CD4-positive, alpha-beta T cell (primary cell): ENCODE measurements at regions not wholly inside any gene's neighbourhood (a gene's known extent, or its start where the extent isn't known, plus 50 kb on each side); places are given as distances from the start of the nearest gene placed in this dataset.

Experiments
- ATAC-seq: fragments of 200-7000 bp; cut with Tn5 transposase; one replicate; pipeline ENCODE4 v1.10.0; 2022; ENCODE audit warnings: mild to moderate bottlenecking; ENCODE audit not compliant: poor library complexity
- CTCF ChIA-PET: fragments of 350-600 bp; sonication (Branson Sonifier 250); formaldehyde crosslinking; loops from one replicate; lab custom pipeline; 2021; ENCODE audit warnings: antibody characterized with exemption, inconsistent platforms; lab: Charles Lee
- POLR2A ChIA-PET: fragments of 350-600 bp; sonication (Branson Sonifier 250); formaldehyde crosslinking; loops from one replicate; lab custom pipeline; 2021; ENCODE audit warnings: antibody characterized with exemption, inconsistent platforms; lab: Charles Lee
- DNase-seq, 14 experiments: peaks; one replicate each; pipeline ENCODE4 v3.0.0-alpha.2; 2013 to 2020; ENCODE audit warnings: mixed read lengths in 2 of 14
- H3K27ac ChIP-seq, 2 donors: one replicate each; pipeline versions ENCODE4 v1.5.1 to v1.7.0; 2013; ENCODE audit warnings: low read length in 2 of 2, low read depth in 1 of 2, mild to moderate bottlenecking in 1 of 2
- H3K27me3 ChIP-seq, 2 experiments: 1 replicate in 1 of 2; 2 replicates in 1 of 2; pipeline versions ENCODE4 v1.6.1 to v1.7.0; 2013; ENCODE audit warnings: low read length in 2 of 2, control low read depth in 1 of 2, mild to moderate bottlenecking in 1 of 2, moderate library complexity in 1 of 2; ENCODE audit not compliant: insufficient read depth in 2 of 2, control insufficient read depth in 1 of 2
- H3K36me3 ChIP-seq: one replicate; pipeline ENCODE4 v1.6.1; 2013; ENCODE audit warnings: low read length, control low read depth; ENCODE audit not compliant: insufficient read depth
- H3K4me1 ChIP-seq: one replicate; pipeline ENCODE4 v1.6.1; 2013; ENCODE audit warnings: low read length, control low read depth; ENCODE audit not compliant: insufficient read depth
- H3K4me3 ChIP-seq: one replicate; pipeline ENCODE4 v1.5.1; 2013; ENCODE audit warnings: mild to moderate bottlenecking, low read length, moderate library complexity
- H3K9me3 ChIP-seq, 2 experiments: 1 replicate in 1 of 2; 2 replicates in 1 of 2; pipeline versions ENCODE4 v1.6.1 to v1.7.0; 2013; ENCODE audit warnings: low read length in 2 of 2, mild to moderate bottlenecking in 2 of 2, control low read depth in 1 of 2, moderate library complexity in 1 of 2; ENCODE audit not compliant: control insufficient read depth in 1 of 2, insufficient read depth in 1 of 2
- H3K27ac Mint-ChIP-seq: one replicate; pipeline ENCODE4 v1.8.0; 2020; ENCODE audit warnings: mixed read lengths
- H3K27me3 Mint-ChIP-seq: one replicate; pipeline ENCODE4 v1.8.0; 2021; ENCODE audit warnings: mixed read lengths
- H3K36me3 Mint-ChIP-seq: one replicate; pipeline ENCODE4 v1.8.0; 2021; ENCODE audit warnings: low read depth, mixed read lengths
- H3K4me1 Mint-ChIP-seq: one replicate; pipeline ENCODE4 v1.8.0; 2021; ENCODE audit warnings: low read depth, mixed read lengths
- H3K4me3 Mint-ChIP-seq: one replicate; pipeline ENCODE4 v1.8.0; 2020; ENCODE audit warnings: mild to moderate bottlenecking, mixed read lengths
- H3K9me3 Mint-ChIP-seq: one replicate; pipeline ENCODE4 v1.8.0; 2020; ENCODE audit warnings: mixed read lengths
- CTCF ChIP-seq: fragments of 200-600 bp; IDR thresholded peaks from one replicate; pipeline ENCODE4 v1.8.0; 2022; ENCODE audit warnings: antibody characterized with exemption, mild to moderate bottlenecking
- intact Hi-C, 2 experiments: fragments of 100-400 bp; cut with DNase I in 1 of 2; cut with micrococcal nuclease in 1 of 2; formaldehyde crosslinking; loops; one replicate each; pipeline versions ENCODE4 v1.15.1 to v1.9.0; 2023 to 2025; cut with DNase I, micrococcal nuclease

GRCh38 chr4:123606336-123606735 lies 209.7 kb downstream of the SPRY1 start:
- Mint-ChIP-seq H3K36me3 (no peaks in the 10 kb centered on the region), H3K9me3 (no peaks in the 10 kb centered on the region), H3K27me3 (no peaks in the 10 kb centered on the region), H3K27ac (no peak overlapping the region), H3K4me3 (no peak overlapping the region), H3K4me1 (peaks cover 11% of the 10 kb centered on the region)
- H3K4me1 ChIP-seq = peaks cover 8% of the 10 kb centered on the region
- ATAC-seq (no peak), DNase-seq (no peak)
- H3K27me3 ChIP-seq = no peaks in the 10 kb centered on the region
- CTCF ChIA-PET = no interaction called here
- no peak overlapping the region for H3K27ac ChIP-seq
- no peaks in the 10 kb centered on the region for H3K36me3 ChIP-seq
- H3K9me3 ChIP-seq = no peaks in the 10 kb centered on the region
- intact Hi-C loops = no loop called here
- no peak overlapping the region for H3K4me3 ChIP-seq
- POLR2A ChIA-PET = no interaction called here
- no peak for TF ChIP-seq CTCF

GRCh38 chr4:123606946-123607542 lies 210.4 kb downstream of the SPRY1 start:
- Histone ChIP-seq H3K4me3 (no peak overlapping the region), H3K27me3 (no peaks in the 10 kb centered on the region), H3K27ac (no peak overlapping the region), H3K4me1 (peaks cover 8% of the 10 kb centered on the region), H3K36me3 (no peaks in the 10 kb centered on the region), H3K9me3 (no peaks in the 10 kb centered on the region)
- H3K9me3 Mint-ChIP-seq = no peaks in the 10 kb centered on the region
- ChIA-PET POLR2A (no interaction called here), CTCF (no interaction called here)
- ATAC-seq (no peak), DNase-seq (peak in 1 of 14 experiments; percentile 13)
- H3K4me1 Mint-ChIP-seq = peaks cover 10% of the 10 kb centered on the region
- TF ChIP-seq CTCF = no peak
- intact Hi-C loops = no loop called here
- no peak overlapping the region for H3K4me3 Mint-ChIP-seq
- no peaks in the 10 kb centered on the region for H3K27me3 Mint-ChIP-seq
- H3K27ac Mint-ChIP-seq = no peak overlapping the region
- H3K36me3 Mint-ChIP-seq = no peaks in the 10 kb centered on the region

GRCh38 chr4:123609829-123610228 lies 213.2 kb downstream of the SPRY1 start:
- ChIA-PET POLR2A (no interaction called here), CTCF (no interaction called here)
- Mint-ChIP-seq H3K4me3 (no peak overlapping the region), H3K36me3 (no peaks in the 10 kb centered on the region), H3K27me3 (no peaks in the 10 kb centered on the region), H3K9me3 (no peaks in the 10 kb centered on the region), H3K27ac (no peak overlapping the region), H3K4me1 (peaks cover 4% of the 10 kb centered on the region)
- Histone ChIP-seq H3K4me3 (no peak overlapping the region), H3K9me3 (no peaks in the 10 kb centered on the region), H3K4me1 (peaks cover 3% of the 10 kb centered on the region), H3K36me3 (no peaks in the 10 kb centered on the region), H3K27me3 (no peaks in the 10 kb centered on the region), H3K27ac (no peak overlapping the region)
- TF ChIP-seq CTCF = no peak
- ATAC-seq (no peak), DNase-seq (no peak)
- intact Hi-C loops = no loop called here
